ENCODE measurements at regions not wholly inside any gene's neighbourhood (a gene's known extent, or its start where the extent isn't known, plus 50 kb on each side); places are given as distances from the start of the nearest gene placed in this dataset.

DNA sequence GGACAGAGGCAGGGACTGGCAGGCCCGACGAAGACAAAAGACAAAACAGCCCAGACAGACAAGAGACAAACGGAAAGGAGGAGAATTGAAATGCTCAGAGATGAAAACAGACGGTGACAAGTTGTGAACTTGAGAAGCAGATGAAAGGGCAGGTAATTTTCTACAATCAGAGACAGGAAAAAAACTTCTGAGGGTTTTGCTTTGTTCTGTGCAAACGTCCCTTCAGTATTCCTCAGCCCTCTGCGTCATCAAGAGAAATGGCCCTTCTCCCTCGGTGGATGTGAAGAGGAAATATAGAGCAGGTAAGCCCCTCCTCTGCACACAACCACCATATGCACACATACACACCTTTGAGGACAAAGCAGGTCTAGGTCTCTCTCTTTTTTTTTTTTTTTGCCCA, 206.6 kb downstream of the UACA start:
- DNase-seq (ENCODE audit: low read depth in 4 of 4, low spot score in 3 of 4): no peak

DNA sequence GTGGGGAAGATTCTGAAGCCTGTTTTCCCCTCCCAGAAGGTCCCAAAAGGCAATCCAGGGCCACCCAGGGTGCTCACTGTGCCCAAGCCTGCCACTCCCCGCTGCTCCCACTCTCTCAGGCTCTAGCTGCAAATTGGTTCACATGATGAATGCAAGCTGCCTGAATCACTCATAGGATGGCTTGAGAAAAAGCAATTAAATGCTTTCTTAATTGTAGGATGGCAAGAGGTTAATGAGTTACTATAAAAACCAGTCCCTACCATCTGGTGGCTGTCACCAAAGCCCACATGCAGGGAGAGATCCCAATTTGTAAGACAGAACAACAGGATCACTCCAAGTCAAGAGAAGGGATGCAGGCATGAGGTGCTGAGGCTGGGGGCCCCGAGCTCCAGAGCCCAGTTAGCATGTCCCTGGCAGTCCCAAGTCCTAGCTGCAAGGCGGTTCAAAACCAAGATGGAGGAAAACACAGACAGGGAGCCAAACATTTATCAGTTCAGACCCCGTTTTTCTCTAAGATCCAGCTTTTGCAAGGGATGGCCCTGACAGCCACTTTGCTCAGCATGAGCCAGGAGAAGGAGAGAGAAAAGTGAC, 207.1 kb downstream of the UACA start:
- DNase-seq (ENCODE audit: low read depth in 4 of 4, low spot score in 3 of 4): no peak

DNA sequence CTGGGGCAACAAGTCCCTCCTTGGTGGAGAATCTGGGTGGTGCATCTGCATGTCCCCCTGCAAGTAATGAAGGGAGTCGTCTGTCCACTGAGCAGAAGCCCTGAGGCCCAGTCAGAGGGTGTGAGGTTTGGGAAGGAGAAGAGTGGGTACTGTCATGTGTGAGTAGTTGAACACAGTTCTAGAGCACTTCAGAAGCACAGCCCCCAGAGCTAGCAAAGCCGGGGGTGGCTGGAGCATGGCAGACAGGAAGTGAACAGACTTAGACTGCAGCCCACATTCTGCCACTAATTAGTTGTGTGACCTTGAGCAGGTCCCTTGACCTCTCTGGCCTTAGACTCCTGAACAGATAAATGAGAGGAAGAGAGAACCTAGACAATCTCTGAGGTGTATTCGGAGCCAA, 207.6 kb downstream of the UACA start:
- DNase-seq (ENCODE audit: low read depth in 4 of 4, low spot score in 3 of 4): no peak

DNA sequence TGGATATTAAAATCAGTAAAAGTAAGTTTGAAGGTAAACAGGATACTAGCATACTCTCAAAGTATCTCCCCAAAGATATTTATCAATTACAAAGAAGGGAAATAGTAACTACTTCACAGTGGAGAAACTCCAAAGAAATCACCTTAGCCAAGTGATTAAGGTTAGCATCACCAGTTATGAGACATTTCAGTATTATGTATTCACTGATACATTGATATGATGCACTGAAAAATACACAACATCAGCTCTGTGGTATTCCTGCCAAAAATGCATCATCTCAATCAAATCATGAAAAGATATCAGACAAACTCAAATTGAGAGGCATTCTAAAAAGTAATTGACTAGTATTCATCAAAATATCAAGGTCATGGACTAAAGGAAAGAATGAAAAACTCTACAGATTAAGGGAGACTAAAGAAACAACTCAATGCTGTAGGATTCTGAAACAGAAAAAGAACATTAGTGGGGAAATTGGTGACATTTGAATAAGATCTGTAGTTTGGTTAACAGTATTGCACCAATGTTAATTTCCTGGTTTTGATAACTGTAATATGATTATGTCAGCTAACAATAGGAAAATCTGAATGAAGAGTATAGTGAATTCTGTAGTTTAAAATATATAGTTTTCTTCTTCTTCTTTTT, 215.4 kb downstream of the UACA start:
- DNase-seq (ENCODE audit: low read depth in 4 of 4, low spot score in 3 of 4): no peak

DNA sequence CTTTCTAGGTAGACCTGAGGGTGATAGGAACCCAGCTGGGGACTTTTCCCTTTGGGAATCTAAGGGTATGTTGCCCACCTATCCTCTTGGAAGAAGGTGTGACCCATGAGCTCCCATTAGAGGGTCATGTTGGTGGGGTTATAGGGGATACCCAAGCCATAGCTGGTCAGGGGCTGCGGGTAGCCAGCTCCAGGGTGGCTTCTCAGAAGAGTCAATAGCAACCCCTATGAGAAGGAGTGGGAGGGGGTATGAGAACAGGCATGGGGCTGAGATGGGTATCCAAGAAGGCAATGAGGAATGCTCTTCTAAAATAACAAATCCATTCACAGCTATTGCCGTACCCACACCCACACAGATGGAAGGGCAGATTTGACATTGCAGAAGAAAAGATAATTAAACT, 217.8 kb downstream of the UACA start:
- DNase-seq (ENCODE audit: low read depth in 4 of 4, low spot score in 3 of 4): no peak

DNA sequence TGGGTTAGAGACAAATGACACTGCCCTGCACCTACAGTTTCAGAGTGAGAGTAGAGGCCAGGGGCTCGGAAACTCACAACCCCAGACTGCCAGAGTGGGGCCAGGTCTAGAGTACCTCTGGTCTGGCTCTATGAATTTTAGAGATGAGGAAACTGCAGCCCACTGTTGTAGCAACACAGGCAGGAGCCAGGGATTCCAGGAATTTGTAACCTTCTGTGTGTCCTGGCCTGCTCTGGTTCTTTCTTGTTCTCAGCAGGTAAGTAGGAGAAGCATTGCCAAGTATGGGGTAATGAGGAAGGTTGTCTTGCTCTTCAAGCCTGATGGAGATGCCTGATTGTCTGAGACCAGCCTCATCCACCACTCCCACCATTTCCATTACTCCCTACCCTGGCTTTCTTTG, 221.8 kb downstream of the UACA start:
- no peak for DNase-seq (ENCODE audit: low read depth in 4 of 4, low spot score in 3 of 4)

DNA sequence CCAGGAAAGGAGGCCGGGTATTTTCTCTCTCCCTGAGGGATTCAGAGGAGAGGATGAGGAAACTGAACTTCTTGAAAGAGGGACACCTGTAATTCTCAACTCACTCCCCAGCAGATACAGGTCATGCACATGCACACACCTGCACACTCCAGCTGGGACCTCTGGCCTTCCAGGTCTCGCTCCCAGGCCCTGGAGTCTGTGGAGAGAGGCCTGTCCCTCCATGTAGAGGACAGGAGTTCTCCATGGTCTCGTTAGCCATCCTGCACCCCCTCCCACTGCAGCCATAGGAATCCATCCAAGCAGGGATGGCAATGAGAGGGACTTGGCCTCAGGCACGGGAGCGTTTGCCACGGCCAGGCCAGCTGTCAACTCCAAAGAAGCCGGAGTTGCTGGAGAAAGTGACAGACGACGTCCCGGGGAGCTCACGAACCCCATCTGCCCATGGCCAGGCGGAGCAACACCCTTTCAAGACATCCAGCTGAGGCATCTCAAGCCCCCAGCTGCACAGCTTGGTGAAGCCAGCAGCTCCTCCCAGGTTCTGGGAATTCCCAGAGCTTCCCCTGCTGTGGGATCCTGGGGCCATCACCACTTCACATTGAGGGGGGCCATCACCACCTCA, 223.3 kb downstream of the UACA start:
- DNase-seq (ENCODE audit: low read depth in 4 of 4, low spot score in 3 of 4): no peak

DNA sequence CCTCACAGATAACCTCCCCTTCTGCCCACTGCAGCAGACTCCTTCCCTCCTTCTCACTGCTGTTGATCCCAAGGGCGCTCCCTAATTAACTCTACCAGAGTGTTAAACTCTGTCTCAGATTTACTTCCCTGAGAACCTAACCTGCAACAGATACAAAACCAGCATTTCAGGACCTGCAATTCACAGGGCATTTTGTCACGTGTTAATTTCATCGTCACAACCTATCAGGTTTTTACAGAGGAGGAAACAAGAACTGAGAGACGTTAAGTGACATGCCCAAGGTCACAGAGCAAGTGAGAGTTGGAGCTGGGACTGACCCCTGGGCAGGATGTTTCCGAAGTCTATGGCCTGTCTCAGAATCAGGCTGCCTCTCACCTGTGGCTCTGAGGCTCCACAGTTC, 223.9 kb downstream of the UACA start:
- no peak for DNase-seq (ENCODE audit: low read depth in 4 of 4, low spot score in 3 of 4)

DNA sequence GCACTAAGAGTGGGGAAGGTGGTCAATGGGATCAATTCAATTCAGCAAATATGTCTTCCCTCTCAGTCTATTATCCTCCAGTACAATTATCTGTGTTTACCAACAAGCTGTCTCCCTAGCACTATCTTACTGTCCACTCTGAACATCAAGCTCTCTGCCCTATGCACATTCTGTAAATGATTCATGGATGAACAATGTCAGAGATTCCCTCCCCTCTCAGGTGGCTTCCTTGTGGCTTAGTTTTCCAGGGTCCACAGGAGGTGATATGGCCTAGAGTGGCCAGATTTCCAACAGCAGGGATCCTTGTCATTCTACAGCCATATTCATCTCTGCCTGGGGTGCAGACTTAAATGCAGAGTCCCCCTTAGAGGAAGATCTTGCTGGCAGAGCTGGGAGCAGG, 225.1 kb downstream of the UACA start:
- no peak for DNase-seq (ENCODE audit: low read depth in 4 of 4, low spot score in 3 of 4)

DNA sequence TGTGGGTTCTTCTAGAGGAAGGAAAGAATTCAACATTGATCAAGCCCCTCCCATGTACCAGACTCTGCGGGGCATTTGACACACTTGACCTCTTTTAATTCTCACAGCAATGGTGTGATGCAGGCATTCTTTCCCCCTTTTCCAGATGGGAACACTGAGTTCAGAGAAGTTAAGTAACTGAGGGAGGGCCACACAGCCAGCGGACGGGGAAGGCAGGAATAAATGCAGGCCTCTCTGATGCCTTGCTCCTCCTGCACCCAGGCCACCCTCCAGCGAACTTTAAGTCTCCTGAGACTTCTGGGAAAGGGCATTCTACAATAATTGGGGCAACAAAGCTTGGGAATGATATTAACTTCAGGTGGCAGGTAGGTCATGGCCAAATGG, 227.4 kb downstream of the UACA start:
- DNase-seq (ENCODE audit: low read depth in 4 of 4, low spot score in 3 of 4): no peak

DNA sequence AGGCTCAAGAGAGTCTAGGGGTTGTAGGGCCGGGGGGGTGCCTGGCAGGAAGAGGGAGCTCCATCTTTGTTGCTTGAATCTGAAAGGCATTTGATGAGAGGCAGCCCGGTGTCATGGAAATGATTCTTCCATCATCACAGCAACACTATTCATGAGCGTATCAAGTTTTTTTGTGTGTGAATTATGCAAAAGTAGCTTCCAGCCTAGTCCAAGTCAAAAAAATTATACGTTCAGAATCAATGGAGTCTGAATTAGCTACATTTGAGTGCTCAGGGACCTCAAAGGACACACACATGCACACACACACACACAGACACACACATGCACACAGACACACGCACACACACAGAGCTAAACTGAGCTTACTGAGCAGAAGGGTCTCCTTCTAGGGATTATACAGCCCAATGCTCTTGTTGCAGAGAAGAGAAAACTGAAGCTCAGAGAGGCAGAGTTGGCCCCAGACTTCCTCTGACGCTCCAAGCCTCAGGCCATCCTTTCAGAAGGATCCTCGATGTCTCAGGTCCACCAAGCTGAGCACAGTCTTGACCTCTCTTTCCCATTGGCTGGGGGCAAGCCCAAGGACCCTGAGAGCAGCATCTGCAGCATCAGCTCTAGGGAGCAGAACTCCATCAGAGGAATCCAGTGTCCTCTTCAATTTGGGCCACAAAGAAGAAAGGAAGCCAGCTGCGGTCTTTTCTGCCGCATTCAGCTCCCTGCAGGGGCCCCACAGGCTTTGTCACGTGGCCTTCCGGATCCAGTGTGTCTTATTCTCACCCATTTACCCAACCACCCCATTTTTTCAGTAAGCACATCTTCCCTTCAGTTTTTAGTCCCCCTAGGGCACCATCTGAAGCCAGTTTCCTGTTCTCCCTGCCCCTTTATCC, 228.0 kb downstream of the UACA start:
- DNase-seq (ENCODE audit: low read depth in 4 of 4, low spot score in 3 of 4): no peak

DNA sequence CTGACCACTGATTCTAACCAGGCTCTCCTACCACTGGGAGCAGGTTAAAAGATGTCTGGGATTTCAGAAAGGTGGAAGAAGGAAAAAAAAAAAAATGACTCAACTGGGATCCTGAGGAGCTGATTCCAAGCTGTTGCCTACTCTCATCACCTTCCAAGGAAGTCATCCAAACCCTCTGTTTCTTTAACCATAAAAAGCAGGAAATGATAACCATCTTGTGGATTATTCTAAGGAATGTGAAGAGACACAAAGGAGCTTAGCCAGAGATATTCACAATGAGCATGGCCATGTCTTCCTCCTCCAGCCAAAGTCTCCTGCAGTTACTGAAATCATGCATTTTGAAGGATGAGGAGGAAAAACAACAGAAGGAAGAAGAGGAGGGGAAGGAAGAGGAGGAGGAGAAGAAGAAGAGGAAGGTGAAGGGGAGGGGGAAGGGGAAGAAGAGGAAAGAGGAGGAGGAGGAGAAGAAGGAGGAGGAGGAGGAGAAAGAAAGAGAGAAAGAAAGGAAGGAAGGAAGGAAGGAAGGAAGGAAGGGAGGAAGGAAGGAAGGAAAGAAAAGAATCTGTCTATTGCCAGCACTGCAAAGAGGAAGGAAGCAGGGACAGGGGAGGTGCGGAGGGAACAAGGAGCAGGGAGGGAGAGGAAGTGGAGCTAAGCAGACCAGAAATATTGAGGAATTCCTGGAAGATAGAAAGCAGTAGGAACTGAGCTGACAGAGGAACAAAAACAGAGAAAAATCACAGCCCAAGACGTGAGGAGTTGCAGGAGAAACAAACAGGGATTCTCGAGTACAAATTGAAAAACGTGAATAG, 229.2 kb downstream of the UACA start:
- no peak for DNase-seq (ENCODE audit: low read depth in 4 of 4, low spot score in 3 of 4)

DNA sequence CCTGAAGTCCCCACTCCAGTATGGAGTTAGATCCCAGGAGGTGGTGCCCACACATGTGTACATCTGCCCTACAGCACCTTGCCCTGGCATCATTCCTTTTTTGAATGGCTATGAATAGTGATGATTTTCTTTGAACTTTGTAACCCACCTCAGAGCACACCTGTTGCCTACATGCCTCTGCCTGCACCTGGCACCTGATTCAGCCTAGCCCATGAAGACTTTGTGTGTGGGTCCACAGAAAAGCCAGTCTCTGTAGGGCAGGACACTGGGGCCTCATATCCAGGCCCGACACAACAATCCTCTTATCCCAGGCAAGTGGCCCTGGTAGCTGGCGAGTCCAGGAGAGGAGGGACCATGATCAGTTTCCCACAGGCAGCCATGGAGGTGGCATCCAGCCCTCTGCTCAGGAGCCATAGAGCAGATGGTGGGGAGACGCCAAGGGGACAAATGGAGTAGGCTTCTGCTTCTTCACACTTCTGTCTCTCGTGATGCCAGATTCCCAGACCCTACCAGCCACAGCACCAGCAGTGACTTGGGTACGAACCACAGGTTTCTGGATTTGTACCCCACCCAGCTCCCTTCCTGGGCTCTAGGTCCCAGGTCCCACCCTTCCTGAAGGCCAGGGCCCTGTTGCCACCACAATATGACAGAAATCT, 230.7 kb downstream of the UACA start:
- DNase-seq (ENCODE audit: low read depth in 4 of 4, low spot score in 3 of 4): no peak

DNA sequence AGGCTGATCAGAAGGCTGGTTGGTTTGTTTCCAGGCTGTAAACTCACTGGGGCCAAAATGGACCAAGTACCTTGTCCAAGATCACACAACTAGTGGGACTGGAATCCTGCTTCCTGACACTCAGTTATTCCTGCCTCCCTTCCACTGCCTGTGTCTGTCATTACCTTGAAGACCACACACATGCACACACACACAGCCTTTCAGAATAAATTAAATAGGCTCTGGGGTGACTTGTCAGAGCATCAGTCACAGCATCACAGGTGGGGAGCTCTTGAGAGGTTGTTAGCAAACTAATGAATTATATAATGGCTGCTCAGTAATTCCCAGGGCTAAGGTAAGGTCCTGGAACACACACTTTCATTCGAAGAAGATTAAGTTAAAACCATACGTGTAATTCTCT, 231.8 kb downstream of the UACA start:
- no peak for DNase-seq (ENCODE audit: low read depth in 4 of 4, low spot score in 3 of 4)

DNA sequence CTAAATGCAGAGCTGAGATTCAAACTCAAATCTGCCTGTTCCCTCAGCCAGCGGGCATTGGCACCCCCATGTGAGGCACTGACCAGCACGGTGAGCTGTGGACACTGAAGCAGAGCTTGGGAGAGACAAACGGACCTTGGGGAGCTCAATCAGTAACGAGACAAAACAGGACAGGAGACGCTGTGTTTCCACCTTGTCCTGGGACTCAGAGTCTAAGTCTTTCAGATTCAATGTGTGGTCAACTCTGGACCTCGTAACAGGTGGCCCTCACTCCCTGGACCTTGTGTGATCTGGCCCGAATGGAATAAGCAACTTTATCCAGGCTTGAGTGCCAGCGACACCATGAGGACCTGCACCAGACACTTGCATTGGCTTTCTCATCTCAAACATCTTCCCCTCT, 232.5 kb downstream of the UACA start:
- DNase-seq (ENCODE audit: low read depth in 4 of 4, low spot score in 3 of 4): no peak

DNA sequence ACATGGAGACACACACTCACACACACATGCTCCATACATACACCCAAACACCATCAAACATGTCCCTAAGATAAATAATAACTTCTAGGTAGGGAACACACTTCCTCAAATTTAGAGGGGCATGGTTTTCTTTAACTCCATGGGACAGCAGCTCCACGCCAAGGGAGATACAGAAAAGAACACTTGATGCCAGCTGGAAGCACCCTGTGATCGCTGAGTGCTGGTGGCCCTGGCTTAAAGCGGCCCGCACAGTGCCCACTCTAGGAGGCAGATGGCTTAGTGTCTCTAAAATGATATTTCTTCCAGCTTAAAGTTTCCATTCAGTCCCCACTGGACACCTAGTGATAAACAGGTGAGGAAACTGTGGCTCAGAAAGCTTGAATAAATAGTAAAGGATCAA, 232.9 kb downstream of the UACA start:
- DNase-seq (ENCODE audit: low read depth in 4 of 4, low spot score in 3 of 4): no peak

DNA sequence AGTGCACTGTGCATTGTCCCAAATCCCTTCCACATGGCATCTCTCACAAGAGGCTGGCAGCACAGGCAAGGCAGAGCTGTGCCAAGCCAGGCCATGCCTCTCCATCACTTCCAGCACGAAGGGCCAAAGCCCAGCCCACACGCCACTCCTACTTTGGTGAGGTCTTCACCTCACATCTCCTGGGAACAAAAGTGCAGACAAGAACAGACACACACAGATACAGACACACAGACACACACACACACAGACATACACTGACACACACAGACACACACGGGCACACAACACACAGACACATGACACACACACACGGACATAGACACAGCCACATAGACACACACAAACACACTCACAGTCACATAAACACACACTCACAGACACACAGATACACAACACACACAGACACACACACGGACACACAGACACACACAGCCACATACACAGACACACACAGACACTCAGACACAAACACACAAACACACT, 233.3 kb downstream of the UACA start:
- no peak for DNase-seq (ENCODE audit: low read depth in 4 of 4, low spot score in 3 of 4)

DNA sequence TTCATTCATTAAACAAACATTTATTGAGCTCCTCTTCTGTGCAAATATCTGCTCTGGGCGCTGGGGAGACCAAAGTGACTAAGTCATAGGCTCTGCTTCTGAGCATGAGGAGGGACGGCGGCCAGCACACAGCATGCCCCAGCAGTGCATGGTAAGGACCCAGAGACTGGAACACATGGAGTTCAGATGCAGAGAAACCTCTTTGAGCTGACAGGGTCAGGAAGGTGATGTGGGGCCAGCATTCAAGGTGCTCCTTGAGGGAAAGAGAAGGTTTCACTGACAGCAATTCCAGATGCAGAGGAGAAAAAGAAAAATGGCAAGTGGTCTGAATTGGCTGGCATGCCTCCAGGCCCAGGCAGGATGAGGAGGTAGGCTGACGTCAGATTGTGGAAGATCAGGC, 234.5 kb downstream of the UACA start:
- no peak for DNase-seq (ENCODE audit: low read depth in 4 of 4, low spot score in 3 of 4)

DNA sequence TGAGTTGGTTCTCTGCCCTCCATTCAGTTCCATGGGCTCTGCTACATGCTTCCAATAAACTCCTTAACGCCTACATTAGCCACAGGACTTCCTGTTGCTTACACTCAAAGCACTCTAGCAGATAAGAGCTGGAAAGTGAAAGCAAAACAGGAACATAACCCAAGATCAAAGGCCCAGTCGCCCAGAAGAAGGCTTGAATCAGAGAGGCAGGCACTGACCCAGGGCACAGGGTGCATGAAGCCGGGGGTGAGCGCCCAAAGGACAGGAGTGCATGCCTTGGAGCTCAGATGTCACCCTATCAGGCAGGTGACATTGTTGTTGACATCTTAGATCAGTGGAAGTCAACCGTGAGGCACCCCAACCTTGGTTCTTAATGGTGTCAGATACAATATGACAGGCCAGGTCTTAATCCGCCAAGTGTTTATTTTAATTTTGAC, 235.1 kb downstream of the UACA start:
- DNase-seq (ENCODE audit: low read depth in 4 of 4, low spot score in 3 of 4): no peak

DNA sequence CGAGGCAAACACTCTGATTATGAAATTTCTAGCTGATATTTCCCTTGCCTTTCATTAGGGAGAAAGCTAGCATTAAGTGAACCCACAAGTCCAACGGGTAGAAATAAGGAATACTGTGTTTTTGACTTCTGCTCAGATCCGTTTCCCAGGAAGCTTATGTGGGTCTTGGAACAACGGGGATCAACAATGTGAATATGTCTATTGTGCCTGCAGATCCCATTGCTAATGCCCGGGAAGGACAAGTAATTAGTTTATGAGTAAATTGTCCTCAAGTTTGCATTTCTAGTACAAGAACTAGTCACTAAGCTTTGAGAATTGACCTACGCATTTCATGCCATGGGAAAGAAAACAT, 236.4 kb downstream of the UACA start:
- DNase-seq (ENCODE audit: low read depth in 4 of 4, low spot score in 3 of 4): no peak

All from right renal pelvis (tissue), 4 donors.